ENCODE measurements at regions not wholly inside any gene's neighbourhood (a gene's known extent, or its start where the extent isn't known, plus 50 kb on each side); places are given as distances from the start of the nearest gene placed in this dataset.

GRCh38 chr2:65916177-65916576 lies 483.8 kb upstream of the SPRED2 start:
- no peaks in the 10 kb centered on the region for H3K36me3 ChIP-seq (replicated peaks in 1 of 2; ENCODE audit: control extremely low read depth in 1 of 2, control insufficient read depth in 1 of 2, extremely low read depth in 1 of 2, insufficient read depth in 2 of 2, low read length in 1 of 2)
- H3K79me2 ChIP-seq (ENCODE audit: control insufficient read depth, insufficient read depth, low read length), result no peaks in the 10 kb centered on the region
- Mint-ChIP-seq H3K9me3 (ENCODE audit: insufficient read depth) (no peaks in the 10 kb centered on the region), H3K27me3 (peaks cover 4% of the 10 kb centered on the region), H3K4me3 (no peak overlapping the region), H3K27ac (no peak overlapping the region), H3K4me1 (no peaks in the 10 kb centered on the region)
- no peak overlapping the region for H3K4me2 ChIP-seq (replicated peaks; ENCODE audit: low read depth, low read length, poor library complexity, severe bottlenecking)
- H2AFZ ChIP-seq (ENCODE audit: insufficient read depth, low read depth, low read length, poor library complexity, severe bottlenecking), result no peak overlapping the region
- no peaks in the 10 kb centered on the region for H3K4me1 ChIP-seq (ENCODE audit: control insufficient read depth in 2 of 2, insufficient read depth in 2 of 2, low read length in 2 of 2)
- intact Hi-C loops (cut with micrococcal nuclease), result no loop called here
- H3K27me3 ChIP-seq (replicated peaks in 1 of 4; ENCODE audit: control extremely low read depth in 1 of 4, control insufficient read depth in 3 of 4, insufficient read depth in 4 of 4, low read length in 3 of 4), result peaks cover 0 to 3% (median 0%) of the 10 kb centered on the region in 4 experiments
- H3K9ac ChIP-seq (ENCODE audit: low read length), result no peak overlapping the region
- ATAC-seq (ENCODE audit: low read depth) (no peak), DNase-seq (no peak)
- ChIA-PET POLR2A (no interaction called here), CTCF (no interaction called here)
- no peak for TF ChIP-seq CTCF (IDR thresholded peaks at IDR 0.05)
- no peak for TF ChIP-seq EZH2 (IDR thresholded peaks at IDR 0.05; ENCODE audit: borderline replicate concordance, insufficient read depth, low read depth, low read length, poor library complexity, severe bottlenecking)
- H4K20me1 ChIP-seq (ENCODE audit: control insufficient read depth, insufficient read depth, low read length, poor library complexity, severe bottlenecking), result no peaks in the 10 kb centered on the region
- H3K4me3 ChIP-seq (ENCODE audit: control extremely low read depth in 1 of 5, extremely low read depth in 1 of 5, insufficient read depth in 1 of 5, low read depth in 2 of 5, low read length in 4 of 5), result no peak overlapping the region
- no peak overlapping the region for H3K27ac ChIP-seq (ENCODE audit: low read length in 2 of 2)
- no peaks in the 10 kb centered on the region for H3K9me3 ChIP-seq (ENCODE audit: control extremely low read depth in 1 of 3, control insufficient read depth in 2 of 3, insufficient read depth in 1 of 3, low read length in 2 of 3)

DNA sequence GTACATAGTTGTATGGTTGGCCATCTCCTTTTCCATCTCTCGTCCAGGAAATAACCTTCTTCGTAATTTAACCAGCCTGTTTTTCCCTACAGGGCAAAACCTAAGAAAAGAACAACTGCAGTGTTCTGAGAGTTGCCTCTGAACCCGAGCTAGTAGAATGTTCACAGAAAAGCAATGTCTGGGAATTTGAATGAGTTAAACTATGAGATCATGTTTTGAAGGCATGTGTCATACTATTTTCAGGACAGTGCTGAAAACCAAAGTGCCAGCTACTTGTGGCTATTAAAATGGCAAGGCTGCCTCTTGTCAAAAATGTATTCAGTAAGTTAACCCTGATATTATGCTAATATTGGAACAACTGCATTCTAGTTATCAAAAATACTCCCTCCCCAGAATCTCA lies 482.9 kb upstream of the SPRED2 start:
- no peak overlapping the region for H3K4me2 ChIP-seq (replicated peaks; ENCODE audit: low read depth, low read length, poor library complexity, severe bottlenecking)
- no peaks in the 10 kb centered on the region for H4K20me1 ChIP-seq (ENCODE audit: control insufficient read depth, insufficient read depth, low read length, poor library complexity, severe bottlenecking)
- H3K27ac ChIP-seq (ENCODE audit: low read length in 2 of 2), result no peak overlapping the region
- Mint-ChIP-seq H3K4me3 (no peak overlapping the region), H3K9me3 (ENCODE audit: insufficient read depth) (no peaks in the 10 kb centered on the region), H3K4me1 (no peaks in the 10 kb centered on the region), H3K27ac (no peak overlapping the region), H3K27me3 (peaks cover 4% of the 10 kb centered on the region)
- intact Hi-C loops (cut with micrococcal nuclease), result no loop called here
- WGBS (ENCODE audit: insufficient coverage), result 100% methylated on average over 1 of the region's 3 CpGs
- DNase-seq, result no peak
- no peaks in the 10 kb centered on the region for H3K9me3 ChIP-seq (ENCODE audit: control extremely low read depth in 1 of 3, control insufficient read depth in 2 of 3, insufficient read depth in 1 of 3, low read length in 2 of 3)
- no peak for TF ChIP-seq CTCF (IDR thresholded peaks at IDR 0.05)
- TF ChIP-seq EZH2 (IDR thresholded peaks at IDR 0.05; ENCODE audit: borderline replicate concordance, insufficient read depth, low read depth, low read length, poor library complexity, severe bottlenecking), result no peak
- no peak overlapping the region for H2AFZ ChIP-seq (ENCODE audit: insufficient read depth, low read depth, low read length, poor library complexity, severe bottlenecking)
- H3K36me3 ChIP-seq (replicated peaks in 1 of 2; ENCODE audit: control extremely low read depth in 1 of 2, control insufficient read depth in 1 of 2, extremely low read depth in 1 of 2, insufficient read depth in 2 of 2, low read length in 1 of 2), result no peaks in the 10 kb centered on the region
- H3K4me3 ChIP-seq (ENCODE audit: control extremely low read depth in 1 of 5, extremely low read depth in 1 of 5, insufficient read depth in 1 of 5, low read depth in 2 of 5, low read length in 4 of 5), result no peak overlapping the region
- no peak overlapping the region for H3K9ac ChIP-seq (ENCODE audit: low read length)
- ATAC-seq (ENCODE audit: low read depth), result no peak
- H3K79me2 ChIP-seq (ENCODE audit: control insufficient read depth, insufficient read depth, low read length), result no peaks in the 10 kb centered on the region
- ChIA-PET POLR2A (no interaction called here), CTCF (no interaction called here)
- peaks cover 0 to 3% (median 0%) of the 10 kb centered on the region in 4 experiments for H3K27me3 ChIP-seq (replicated peaks in 1 of 4; ENCODE audit: control extremely low read depth in 1 of 4, control insufficient read depth in 3 of 4, insufficient read depth in 4 of 4, low read length in 3 of 4)
- no peaks in the 10 kb centered on the region for H3K4me1 ChIP-seq (ENCODE audit: control insufficient read depth in 2 of 2, insufficient read depth in 2 of 2, low read length in 2 of 2)

Data from B cell (primary cell).